Activated CD4-positive, alpha-beta T cell treated with anti-CD3 and anti-CD28 coated beads for 1 hour (primary cell): ENCODE measurements at regions not wholly inside any gene's neighbourhood (a gene's known extent, or its start where the extent isn't known, plus 50 kb on each side); places are given as distances from the start of the nearest gene placed in this dataset.
"Not testable (repeated sequence)": the region's sequence is repeated elsewhere in the genome, so short reads cannot be mapped to it uniquely, and the experiment has no call there.

Experiments used
- DNase-seq: peaks from one replicate; pipeline ENCODE4 v3.0.0-alpha.2; 2020

- not testable (repeated sequence) for DNase-seq
Measured at GRCh38 chr11:67873223-67873622, 130.7 kb downstream of the UNC93B1 start.

- not testable (repeated sequence) for DNase-seq
Measured at GRCh38 chr11:67871168-67871567, 132.7 kb downstream of the UNC93B1 start.

DNA sequence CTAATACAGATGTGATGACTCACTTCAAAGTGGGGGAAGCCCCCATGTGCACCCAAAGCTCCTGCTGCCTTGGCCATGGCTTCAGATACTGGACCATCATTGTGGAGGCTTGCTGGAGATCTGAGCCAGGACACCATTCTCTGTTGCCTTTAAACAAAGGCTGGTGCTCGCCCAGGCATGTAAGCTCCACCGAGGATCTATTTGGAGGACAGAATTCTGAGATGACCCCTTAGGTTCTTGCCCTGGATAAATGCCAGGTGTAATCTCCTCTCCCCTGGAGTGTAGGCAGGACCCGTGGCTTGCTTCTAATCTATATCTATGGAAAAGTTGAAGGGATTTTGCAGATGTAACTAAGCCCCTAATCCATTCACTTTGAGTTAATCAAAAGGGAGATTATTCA, 141.0 kb downstream of the UNC93B1 start:
- DNase-seq: not testable (repeated sequence)

- DNase-seq: peak; percentile 56
Measured at GRCh38 chr11:67859513-67860161, 144.3 kb downstream of the UNC93B1 start.

DNA sequence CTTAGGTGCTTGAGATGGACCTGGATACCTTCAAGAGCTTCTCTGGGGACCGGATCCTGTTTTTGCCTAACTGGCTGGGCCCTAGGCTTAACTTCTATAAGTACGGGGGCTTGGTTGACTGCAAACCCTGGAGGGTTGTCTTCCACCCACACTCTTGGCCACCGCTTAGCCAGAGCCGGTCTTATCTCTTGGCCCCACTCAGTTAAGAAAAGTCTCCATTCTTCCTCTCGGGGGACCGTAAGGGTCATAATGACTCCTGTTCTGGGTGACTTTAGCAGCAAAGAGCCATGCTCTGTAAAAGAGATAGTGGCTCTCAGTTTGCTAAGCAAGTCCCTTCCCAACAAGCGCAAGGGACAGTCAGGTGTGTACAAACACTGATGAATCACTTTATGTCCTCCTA, 153.2 kb downstream of the UNC93B1 start:
- DNase-seq: not testable (repeated sequence)

DNA sequence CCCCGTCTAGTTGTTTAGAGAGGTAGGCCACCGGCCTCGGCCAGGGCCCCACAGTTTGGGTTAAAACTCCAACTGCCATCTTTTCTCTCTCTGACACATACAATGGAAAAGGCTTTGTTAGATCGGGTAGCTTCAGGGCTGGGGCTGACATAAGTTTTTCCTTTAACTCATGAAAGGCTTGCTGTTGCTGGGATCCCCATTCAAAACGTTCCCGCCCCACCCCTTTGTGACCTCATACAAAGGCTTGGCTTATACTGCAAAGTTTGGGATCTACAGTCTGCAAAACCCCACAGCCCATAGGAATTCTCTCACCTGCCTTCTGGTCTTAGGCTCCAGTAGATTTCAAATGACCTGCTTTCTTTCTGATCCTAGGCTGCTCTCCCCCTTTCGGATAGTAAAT, 154.1 kb downstream of the UNC93B1 start:
- DNase-seq: not testable (repeated sequence)

DNA sequence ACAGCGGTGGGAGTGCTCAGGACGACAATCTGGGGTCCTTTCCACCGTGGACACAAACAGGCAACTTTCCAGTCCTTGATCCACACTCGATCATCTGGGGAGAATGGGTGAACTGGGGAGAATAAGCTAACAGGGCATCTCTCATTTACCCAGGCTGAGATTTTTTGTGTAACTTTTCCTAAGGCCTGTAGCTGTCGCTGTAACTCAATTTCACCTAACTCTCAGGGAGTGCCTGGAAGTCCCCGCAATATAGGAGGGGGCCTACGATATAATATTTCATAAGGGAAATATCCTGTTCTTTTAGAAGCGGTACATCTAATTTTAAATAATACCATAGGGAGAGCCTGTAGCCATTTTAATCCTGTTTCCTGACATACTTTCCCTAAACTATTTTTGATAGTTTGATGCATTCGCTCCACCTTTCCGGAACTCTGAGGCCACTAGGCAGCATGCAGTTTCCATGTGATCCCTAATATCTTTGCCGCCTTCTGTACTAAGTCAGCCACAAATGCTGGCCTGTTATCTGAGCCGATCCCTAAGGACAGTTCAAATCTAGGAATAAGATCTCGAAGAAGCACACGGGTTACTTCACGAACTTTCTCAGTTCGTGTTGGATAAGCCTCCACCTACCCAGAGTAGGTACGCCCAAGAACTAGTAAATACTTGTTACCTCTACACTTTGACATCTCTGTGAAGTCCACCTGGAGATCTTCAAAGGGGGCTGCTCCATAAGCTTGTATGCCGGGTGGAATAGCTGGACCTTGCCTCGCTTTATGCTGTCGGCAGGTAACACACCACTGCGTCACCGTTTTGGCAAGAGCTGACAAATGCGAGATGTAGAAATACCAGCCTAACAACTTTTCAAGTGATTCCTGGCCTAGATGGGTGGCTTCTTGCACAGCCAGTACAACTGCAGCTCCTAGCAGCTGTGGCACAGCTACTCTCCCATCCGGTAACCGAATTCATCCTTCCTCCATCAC, 155.7 kb downstream of the UNC93B1 start:
- not testable (repeated sequence) for DNase-seq

DNA sequence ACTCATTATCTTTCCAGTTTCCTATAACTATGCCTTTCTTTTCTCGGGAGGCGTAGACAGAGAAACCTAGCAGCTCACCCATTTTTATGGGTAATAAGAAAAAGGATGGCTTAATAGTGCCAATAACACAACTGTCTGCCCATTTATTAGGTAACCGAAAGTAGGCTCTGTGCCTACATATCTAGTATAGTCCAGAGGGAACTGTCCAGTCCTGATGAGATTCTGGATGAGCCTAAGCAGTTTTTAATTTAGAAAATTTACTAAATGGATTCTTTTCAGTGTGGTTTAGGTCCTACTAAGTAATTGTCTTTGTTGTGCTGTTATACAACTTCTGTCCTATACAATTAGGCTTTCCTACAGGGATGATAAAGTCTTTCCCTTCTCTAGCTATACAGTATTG, 157.6 kb downstream of the UNC93B1 start:
- DNase-seq: not testable (repeated sequence)

GRCh38 chr11:67845296-67845695, 158.6 kb downstream of the UNC93B1 start:
- DNase-seq: not testable (repeated sequence)

DNA sequence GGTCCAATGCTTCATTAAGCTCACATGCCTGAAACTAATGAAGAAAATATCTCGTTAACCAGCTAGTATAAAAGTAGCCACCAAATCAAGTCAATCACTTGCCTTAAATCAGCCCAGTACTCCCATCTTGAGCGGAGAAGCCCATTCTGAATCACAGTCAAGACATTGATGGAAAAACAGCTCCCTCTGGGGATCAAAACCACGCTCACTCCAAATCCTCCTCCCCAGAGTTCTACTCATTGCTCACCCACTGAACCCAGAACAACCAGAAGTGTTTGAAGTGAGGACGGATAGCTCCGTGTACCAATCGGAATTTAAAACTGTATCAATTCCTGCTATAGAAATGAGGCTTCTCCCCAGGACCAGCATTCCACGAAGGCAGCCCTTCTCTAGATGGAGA, 163.3 kb downstream of the UNC93B1 start:
- not testable (repeated sequence) for DNase-seq

DNA sequence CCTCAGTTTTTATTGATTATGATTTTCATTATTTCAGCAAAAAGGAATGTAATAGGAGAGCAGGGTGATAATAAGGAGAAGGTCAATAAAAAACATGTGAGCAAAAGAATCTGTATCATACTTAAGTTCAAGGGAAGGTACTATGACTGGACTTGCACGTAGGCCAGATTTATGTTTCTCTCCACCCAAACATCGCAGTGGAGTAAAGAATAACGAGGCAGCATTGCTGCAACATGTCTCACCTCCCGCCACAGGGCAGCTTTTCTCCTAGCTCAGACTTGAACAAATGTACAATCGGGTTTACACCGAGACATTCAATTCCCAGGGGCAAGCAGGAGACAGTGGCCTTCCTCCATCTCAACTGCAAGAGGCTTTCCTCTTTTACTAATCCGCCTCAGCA, 155.7 kb upstream of the ALDH3B2 start:
- DNase-seq: not testable (repeated sequence)

- DNase-seq: not testable (repeated sequence)
Measured at GRCh38 chr11:67826951-67827296, 152.5 kb upstream of the ALDH3B2 start.

DNA sequence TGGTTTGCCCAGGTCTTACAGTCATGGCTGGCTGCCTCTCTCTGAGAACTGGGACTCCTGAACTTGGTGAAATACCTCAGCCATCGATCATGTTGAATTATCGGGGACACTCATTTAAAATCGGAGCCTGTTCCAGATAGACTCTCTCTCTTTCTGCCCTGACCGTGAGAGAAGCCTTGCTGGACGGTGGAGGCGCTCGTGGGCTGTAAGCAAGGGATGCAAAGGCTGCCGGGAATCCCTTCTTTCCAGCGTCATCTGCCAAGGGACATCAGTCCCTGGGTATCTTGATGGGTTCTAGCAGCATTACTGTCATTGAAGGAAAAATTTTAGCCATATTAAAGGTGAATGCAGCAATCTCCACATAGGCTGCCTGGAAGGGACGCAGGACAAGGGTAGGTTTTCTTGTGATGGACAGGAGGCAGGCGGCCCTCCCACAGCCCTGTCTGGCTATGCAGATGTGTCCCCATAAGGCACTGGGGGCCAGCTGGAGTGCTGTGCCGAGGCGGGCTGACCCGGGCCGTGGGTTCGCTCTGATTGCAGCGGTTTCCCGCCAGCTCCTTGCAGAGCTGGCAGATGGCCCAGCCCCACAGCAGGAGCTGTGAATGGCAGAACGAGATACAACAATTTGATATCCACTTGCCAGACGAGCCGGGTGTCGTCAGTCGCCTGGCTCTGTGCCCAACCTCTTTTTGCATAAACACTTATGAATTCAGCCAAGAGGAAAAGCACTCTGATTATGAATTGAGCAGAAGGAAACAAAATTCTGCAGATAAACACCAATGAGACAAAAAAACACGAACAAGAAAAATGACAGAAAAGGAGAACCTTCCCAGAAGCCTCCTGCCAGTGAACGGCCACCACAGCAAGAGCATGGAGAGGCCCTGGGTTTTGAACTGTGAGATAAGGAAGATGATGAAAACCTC, 151.9 kb upstream of the ALDH3B2 start:
- DNase-seq: not testable (repeated sequence)

DNA sequence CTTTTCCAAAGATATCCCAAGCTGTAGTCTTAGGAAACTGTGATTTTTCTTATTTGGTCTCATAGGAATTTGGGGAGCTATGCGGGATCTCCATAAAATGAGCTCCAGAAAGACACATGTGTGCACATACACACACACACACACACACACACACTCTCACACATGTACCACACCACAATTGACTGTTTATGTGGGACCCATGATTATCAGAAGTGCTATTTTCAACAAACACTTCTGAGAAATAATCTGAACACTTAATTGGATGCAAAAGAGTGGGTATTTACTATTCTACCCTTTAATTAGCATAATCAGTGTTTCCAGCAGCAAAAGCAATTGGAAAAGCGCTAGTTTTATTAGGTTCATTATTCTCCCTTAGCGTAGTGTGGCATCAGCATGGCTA, 150.4 kb upstream of the ALDH3B2 start:
- not testable (repeated sequence) for DNase-seq

GRCh38 chr11:67820081-67820480, 145.7 kb upstream of the ALDH3B2 start:
- no peak for DNase-seq

DNA sequence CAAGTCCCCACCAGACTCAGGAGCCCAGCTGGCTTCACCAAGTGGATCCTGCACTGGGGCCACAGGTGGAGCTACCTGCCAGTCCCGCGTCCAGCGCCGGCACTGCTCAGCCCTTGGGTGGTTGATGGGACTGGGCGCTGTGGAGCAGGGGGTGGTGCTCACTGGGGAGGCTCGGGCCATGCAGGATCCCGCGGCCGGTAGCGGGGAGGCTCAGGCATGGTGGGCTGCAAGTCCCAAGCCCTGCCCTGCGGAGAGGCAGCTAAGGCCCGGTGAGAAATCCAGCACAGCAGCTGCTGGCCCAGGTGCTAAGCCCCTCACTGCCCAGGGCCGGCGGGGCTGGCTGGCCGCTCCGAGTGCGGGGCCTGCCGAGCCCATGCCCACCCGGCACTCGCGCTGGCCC, 143.1 kb upstream of the ALDH3B2 start:
- DNase-seq: not testable (repeated sequence)

DNA sequence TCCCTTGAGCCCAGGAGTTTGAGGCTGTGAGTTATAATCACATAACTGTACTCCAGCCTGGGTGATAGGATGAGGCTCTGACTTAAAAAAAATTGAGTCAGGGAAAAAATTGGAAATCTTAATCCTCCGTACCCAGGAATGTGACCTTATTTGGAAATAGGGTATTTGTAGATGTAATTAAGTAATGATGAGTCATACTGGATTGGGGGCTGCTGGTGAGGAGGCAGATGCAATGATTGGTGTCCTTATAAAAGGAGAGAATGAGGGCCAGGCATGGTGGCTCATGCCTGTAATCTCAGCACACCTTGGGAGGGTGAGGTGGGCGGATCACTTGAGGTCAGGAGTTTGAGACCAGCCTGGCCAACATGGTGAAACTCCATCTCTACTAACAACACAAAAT, 134.9 kb upstream of the ALDH3B2 start:
- not testable (repeated sequence) for DNase-seq

GRCh38 chr11:67807896-67808295, 133.5 kb upstream of the ALDH3B2 start:
- DNase-seq: not testable (repeated sequence)

GRCh38 chr11:67806728-67807235, 132.4 kb upstream of the ALDH3B2 start:
- DNase-seq: not testable (repeated sequence)

DNA sequence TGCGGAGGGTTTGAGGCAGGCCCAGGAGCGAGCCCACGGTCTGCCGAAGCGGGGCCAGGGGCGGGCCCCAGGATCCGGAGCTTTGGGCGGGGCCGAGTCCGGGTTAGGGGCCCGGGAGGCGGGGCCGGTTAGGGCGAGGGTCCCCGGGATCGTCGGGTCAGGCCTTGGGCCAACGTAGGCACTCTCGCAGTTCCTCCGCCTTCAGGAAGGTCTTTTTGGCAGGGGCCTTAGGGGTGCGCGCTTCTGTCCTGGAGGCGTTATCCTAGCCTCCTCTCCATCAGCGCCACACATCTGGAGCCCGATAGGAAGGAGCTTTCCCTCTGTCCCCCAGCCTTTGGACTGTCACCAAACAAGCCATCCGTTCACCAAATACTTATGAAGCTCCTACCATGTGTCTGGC, 131.8 kb upstream of the ALDH3B2 start:
- DNase-seq: not testable (repeated sequence)

DNA sequence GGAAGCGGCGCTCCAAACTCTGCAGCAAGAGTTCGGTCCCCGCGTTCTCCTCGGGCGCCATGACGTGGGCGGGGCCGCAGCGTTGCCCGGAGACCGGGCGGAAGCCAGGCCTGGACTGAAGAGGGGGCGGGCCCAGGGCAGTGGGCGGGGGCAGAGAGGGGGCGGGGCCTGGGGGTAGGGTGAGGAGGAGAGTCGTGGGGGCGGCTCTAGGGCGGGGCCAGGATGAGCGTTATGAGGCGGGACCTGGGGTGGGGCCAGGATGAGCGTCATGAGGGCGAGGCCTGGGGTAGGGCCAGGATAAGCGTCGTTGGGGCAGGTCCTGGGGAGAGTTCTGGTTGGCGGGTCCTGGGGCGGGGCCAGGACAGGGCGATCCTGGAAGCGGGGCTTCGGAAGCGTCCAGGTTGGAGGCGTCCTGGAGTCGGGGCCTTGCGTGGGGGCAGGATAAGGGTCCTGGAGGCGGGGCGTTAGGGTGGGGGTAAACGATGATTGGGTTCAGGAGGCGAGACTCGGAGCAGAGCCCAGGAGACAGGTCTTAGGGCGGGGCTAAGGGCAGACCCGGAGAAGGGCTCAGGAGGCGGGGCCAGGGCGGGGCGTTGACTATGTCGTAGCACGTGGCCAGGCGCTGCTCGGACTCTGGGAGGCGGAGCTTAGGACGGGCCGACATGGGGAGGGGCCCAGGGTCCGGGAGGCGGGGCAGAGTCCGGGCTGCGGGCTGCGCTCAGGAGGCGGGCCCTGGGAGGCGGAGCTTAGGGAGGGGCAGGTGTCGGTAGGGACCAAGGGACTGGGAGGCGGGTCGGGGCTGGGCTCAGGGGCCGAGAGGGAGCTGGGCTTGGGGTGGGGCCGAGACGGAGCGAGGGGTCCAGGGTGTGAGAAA, 131.1 kb upstream of the ALDH3B2 start:
- peak; percentile 98 for DNase-seq
